ENCODE measurements at regions not wholly inside any gene's neighbourhood (a gene's known extent, or its start where the extent isn't known, plus 50 kb on each side); places are given as distances from the start of the nearest gene placed in this dataset.
"Not testable (repeated sequence)": the region's sequence is repeated elsewhere in the genome, so short reads cannot be mapped to it uniquely, and the experiment has no call there.

GRCh38 chr14:105749870-105750541, 223.6 kb downstream of the TMEM121 start:
- H3K27me3 ChIP-seq (ENCODE audit: insufficient read depth, low read length): not testable (repeated sequence)

DNA sequence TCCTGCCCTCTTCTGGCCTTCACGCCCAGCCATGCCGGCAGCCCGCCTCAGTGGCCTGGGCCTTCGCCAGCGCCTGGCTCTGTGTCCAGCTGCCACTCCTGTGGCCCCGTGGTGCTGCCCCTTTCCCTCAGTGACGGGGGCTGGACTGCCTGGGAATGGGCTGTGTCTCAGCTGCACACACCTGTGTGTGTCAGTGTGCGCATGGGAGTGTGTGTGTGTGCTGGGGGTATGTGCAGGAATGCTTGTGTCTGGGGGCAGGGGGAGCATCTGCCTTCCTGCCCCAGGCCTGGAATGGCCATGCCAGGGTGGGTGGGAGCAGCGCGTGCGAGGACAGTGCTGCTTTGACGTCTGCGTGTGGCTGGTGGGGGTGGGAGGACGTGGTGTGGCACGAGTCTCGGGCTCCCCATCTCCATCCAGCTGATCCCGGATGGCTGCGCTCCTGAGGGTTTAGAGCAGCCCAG, 224.9 kb downstream of the TMEM121 start:
- H3K9me3 ChIP-seq (ENCODE audit: low read depth, low read length); H3K4me1 ChIP-seq (ENCODE audit: insufficient read depth, low read length): not testable (repeated sequence)

More at GRCh38 chr14:105749870-105750541, 223.6 kb downstream of the TMEM121 start:
- not testable (repeated sequence) for H3K4me1 ChIP-seq (ENCODE audit: insufficient read depth, low read length); H3K4me3 ChIP-seq (ENCODE audit: low read length); H3K9me3 ChIP-seq (ENCODE audit: low read depth, low read length)

DNA sequence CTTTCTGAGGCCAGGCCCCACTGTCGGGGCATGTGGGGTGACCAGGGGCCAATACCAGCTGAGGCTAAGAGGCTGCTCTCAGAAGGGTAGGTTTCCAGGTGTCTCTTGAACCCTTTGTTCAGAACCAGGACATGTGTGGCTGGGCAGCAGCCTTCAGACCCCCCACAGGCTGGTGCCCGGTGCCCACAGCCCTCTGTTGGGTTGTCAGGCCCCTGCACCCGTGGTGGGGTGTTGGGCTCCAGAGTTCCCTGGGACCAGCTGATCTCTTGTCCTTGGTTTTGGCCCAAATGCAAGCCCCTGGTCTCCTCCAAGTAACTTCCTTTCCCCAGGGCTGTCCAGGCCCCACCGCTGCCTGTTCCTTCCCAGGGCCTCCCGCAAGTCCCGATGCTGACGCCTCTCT, 226.0 kb downstream of the TMEM121 start:
- H3K27me3 ChIP-seq (ENCODE audit: insufficient read depth, low read length); H3K4me1 ChIP-seq (ENCODE audit: insufficient read depth, low read length); H3K4me3 ChIP-seq (ENCODE audit: low read length): not testable (repeated sequence)

More for the DNA sequence above, 224.9 kb downstream of the TMEM121 start:
- H3K4me3 ChIP-seq (ENCODE audit: low read length); H3K27me3 ChIP-seq (ENCODE audit: insufficient read depth, low read length): not testable (repeated sequence)

GRCh38 chr14:105760691-105761344, 234.4 kb downstream of the TMEM121 start:
- Histone ChIP-seq H3K4me1 (ENCODE audit: insufficient read depth, low read length) (no peaks in the 10 kb centered on the region), H3K9me3 (ENCODE audit: low read depth, low read length) (no peaks in the 10 kb centered on the region), H3K4me3 (ENCODE audit: low read length) (no peak overlapping the region), H3K27me3 (ENCODE audit: insufficient read depth, low read length) (no peaks in the 10 kb centered on the region)

More for the DNA sequence above, 226.0 kb downstream of the TMEM121 start:
- H3K9me3 ChIP-seq (ENCODE audit: low read depth, low read length): not testable (repeated sequence)

DNA sequence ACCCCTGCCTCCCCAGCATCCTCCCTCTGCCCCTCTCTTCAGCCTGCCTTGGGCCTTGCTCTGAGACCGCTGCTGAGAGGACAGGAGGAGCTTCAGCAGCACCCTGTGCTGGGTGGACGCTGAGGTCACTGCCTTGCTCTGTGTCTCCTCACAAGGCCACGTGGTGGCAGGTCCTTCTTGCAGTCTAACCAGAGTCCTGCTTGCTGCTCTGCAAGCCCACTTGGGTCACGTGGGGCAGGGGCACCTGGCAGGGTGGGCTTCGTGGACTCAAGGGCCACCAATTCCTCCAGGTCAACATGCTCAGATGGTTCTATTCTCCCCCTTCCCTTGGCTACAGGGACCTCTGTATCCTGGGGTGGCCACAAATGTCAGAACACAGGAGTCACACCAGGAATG, 235.0 kb downstream of the TMEM121 start:
- H3K9me3 ChIP-seq (ENCODE audit: low read depth, low read length); H3K4me1 ChIP-seq (ENCODE audit: insufficient read depth, low read length); H3K4me3 ChIP-seq (ENCODE audit: low read length); H3K27me3 ChIP-seq (ENCODE audit: insufficient read depth, low read length): not testable (repeated sequence)

GRCh38 chr14:105761842-105762241, 235.5 kb downstream of the TMEM121 start:
- no peaks in the 10 kb centered on the region for H3K27me3 ChIP-seq (ENCODE audit: insufficient read depth, low read length)
- no peaks in the 10 kb centered on the region for H3K4me1 ChIP-seq (ENCODE audit: insufficient read depth, low read length)
- no peak overlapping the region for H3K4me3 ChIP-seq (ENCODE audit: low read length)
- no peaks in the 10 kb centered on the region for H3K9me3 ChIP-seq (ENCODE audit: low read depth, low read length)

- not testable (repeated sequence) for H3K9me3 ChIP-seq (ENCODE audit: low read depth, low read length); H3K4me3 ChIP-seq (ENCODE audit: low read length); H3K27me3 ChIP-seq (ENCODE audit: insufficient read depth, low read length); H3K4me1 ChIP-seq (ENCODE audit: insufficient read depth, low read length)
Observed at GRCh38 chr14:105762262-105762661, 235.9 kb downstream of the TMEM121 start.

- not testable (repeated sequence) for H3K4me1 ChIP-seq (ENCODE audit: insufficient read depth, low read length); H3K9me3 ChIP-seq (ENCODE audit: low read depth, low read length); H3K27me3 ChIP-seq (ENCODE audit: insufficient read depth, low read length); H3K4me3 ChIP-seq (ENCODE audit: low read length)
Observed at GRCh38 chr14:105764254-105764901, 238.0 kb downstream of the TMEM121 start.

DNA sequence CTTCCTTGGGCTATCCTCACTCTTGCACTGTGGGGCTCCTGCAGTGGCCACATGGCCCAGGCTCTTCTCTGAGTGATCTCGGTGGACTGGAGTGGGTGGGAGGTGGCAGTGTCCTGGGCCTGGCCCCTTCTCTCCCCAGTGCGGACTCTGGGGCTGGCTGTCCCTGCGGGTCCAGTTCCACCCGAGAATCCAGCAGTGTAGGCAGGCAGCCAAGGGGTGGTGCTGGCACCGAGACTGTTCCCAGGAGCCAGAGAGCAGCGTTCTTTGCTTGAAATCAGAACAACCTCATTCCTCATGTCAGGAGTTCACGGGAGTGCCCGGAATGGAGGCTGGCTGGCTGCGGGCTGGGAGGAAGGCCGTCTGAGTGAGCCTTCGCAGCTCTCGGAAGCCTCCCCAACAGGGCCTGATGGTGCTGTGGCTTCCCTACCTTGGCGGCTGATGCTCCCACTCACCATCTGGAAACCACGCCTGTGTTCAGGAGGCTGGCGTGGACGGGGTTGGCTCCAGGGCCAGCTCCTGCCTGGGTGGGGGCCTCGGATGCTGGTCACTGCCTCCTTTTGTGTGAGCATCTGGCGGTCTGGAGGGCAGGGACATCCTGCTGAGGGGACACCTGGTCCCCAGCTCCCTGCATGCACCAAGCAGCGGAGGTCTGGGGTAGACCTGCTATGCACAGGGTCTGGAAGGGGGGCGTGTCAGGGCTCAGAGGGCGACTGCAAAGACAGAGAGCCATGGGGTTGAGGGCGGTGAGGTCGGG, 238.9 kb downstream of the TMEM121 start:
- H3K4me3 ChIP-seq (ENCODE audit: low read length); H3K4me1 ChIP-seq (ENCODE audit: insufficient read depth, low read length); H3K27me3 ChIP-seq (ENCODE audit: insufficient read depth, low read length); H3K9me3 ChIP-seq (ENCODE audit: low read depth, low read length): not testable (repeated sequence)

- Histone ChIP-seq H3K9me3 (ENCODE audit: low read depth, low read length) (no peaks in the 10 kb centered on the region), H3K27me3 (ENCODE audit: insufficient read depth, low read length) (no peaks in the 10 kb centered on the region), H3K4me3 (ENCODE audit: low read length) (no peak overlapping the region), H3K4me1 (ENCODE audit: insufficient read depth, low read length) (no peaks in the 10 kb centered on the region)
Observed at GRCh38 chr14:105765893-105766614, 239.7 kb downstream of the TMEM121 start.

DNA sequence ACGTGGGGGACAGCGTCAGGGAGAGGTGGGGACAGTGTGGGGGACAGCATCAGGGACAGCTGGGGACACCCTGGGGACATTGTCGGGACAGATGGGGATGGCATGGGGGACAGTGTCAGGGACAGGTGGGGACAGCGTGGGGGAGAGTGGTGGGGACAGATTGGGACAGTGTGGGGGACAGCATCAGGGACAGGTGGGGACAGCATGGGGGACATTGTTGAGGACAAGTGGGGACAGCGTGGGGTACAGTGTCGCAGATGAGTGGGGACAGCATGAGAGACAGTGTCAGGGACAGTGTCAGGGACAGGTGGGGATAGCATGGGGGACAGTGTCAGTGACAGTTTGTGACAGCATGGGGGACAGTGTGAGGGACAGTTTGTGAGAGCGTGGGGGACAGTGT, 240.9 kb downstream of the TMEM121 start:
- H3K27me3 ChIP-seq (ENCODE audit: insufficient read depth, low read length): no peaks in the 10 kb centered on the region
- no peaks in the 10 kb centered on the region for H3K9me3 ChIP-seq (ENCODE audit: low read depth, low read length)
- H3K4me1 ChIP-seq (ENCODE audit: insufficient read depth, low read length): no peaks in the 10 kb centered on the region
- no peak overlapping the region for H3K4me3 ChIP-seq (ENCODE audit: low read length)

DNA sequence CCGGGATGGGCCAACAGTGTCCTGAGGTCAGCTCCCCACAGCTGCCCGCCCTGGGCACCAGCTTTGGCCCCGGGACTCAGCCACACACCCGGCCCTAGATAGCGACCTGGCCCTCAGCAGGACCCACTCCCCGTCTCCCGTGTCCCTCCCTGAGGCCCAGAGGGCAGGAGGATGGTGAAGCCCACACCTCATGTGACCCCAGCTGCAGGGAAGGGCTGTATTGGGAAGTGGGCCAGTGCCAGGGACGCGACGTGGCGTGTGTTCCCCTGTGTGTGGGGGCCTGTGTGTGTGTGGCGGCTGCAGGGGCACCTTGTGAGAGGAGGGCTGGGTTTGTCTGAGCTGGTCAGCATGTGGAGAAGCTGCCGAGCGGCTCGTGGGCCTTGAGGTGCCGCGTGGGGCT, 241.7 kb downstream of the TMEM121 start:
- not testable (repeated sequence) for H3K4me1 ChIP-seq (ENCODE audit: insufficient read depth, low read length); H3K4me3 ChIP-seq (ENCODE audit: low read length); H3K27me3 ChIP-seq (ENCODE audit: insufficient read depth, low read length); H3K9me3 ChIP-seq (ENCODE audit: low read depth, low read length)

DNA sequence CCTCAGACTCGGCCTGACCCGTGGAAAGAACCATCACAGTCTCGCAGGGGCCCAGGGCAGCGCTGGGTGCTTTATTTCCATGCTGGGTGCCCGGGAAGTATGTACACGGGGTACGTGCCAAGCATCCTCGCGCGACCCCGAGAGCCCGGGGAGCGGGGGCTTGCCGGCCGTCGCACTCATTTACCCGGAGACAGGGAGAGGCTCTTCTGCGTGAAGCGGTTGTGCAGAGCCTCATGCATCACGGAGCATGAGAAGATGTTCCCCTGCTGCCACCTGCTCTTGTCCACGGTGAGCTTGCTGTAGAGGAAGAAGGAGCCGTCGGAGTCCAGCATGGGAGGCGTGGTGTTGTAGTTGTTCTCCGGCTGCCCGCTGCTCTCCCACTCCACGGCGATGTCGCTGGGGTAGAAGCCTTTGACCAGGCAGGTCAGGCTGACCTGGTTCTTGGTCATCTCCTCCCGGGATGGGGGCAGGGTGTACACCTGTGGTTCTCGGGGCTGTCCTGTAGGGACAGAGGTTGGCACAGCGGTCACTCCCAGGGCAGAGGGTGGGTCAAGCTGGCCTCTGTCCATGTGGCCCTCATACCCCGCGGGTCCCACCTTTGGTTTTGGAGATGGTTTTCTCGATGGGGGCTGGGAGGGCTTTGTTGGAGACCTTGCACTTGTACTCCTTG, 242.8 kb downstream of the TMEM121 start:
- not testable (repeated sequence) for H3K9me3 ChIP-seq (ENCODE audit: low read depth, low read length); H3K4me3 ChIP-seq (ENCODE audit: low read length); H3K27me3 ChIP-seq (ENCODE audit: insufficient read depth, low read length)

DNA sequence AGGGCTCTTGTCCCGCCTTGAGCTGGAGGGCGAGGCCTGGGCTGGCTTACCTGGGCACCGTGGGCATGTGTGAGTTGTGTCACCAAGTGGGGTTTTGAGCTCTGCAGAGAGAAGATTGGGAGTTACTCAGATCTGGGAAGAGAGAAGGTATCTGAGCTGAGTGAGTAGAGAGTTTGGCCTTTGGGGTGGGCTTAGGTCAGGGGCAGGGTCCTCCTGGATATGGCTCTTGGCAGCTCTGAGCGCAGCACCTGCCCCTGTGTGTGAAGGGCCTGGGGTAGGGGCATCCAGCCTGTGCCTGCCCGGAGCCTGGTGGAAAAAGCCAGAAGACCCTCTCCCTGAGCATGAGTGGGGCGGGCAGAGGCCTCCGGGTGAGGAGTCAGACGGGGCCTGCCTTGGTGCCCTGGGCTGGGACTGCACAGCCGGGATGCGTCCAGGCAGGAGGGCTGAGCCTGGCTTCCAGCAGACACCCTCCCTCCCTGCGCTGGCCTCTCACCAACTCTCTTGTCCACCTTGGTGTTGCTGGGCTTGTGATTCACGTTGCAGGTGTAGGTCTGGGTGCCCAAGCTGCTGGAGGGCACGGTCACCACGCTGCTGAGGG, 244.3 kb downstream of the TMEM121 start:
- H3K4me1 ChIP-seq (ENCODE audit: insufficient read depth, low read length); H3K27me3 ChIP-seq (ENCODE audit: insufficient read depth, low read length); H3K9me3 ChIP-seq (ENCODE audit: low read depth, low read length); H3K4me3 ChIP-seq (ENCODE audit: low read length): not testable (repeated sequence)

More for the DNA sequence above, 242.8 kb downstream of the TMEM121 start:
- H3K4me1 ChIP-seq (ENCODE audit: insufficient read depth, low read length): not testable (repeated sequence)

All from mononuclear cell (primary cell).